Loucy (cell line): ENCODE measurements at regions not wholly inside any gene's neighbourhood (a gene's known extent, or its start where the extent isn't known, plus 50 kb on each side); places are given as distances from the start of the nearest gene placed in this dataset.

Experiments
- H2AFZ ChIP-seq: fragments of 200-600 bp; sonication (generic); 2 replicates; pipeline ENCODE4 v1.6.0; 2016; ENCODE audit warnings: antibody characterized with exemption, mild to moderate bottlenecking, low read length, moderate library complexity
- H3F3A ChIP-seq: fragments of 200-600 bp; 2 replicates; pipeline ENCODE4 v1.6.0; 2016; ENCODE audit warnings: antibody characterized with exemption, low read depth, mild to moderate bottlenecking
- H3K27me3 ChIP-seq: fragments of 200-600 bp; sonication (generic); 2 replicates; pipeline ENCODE4 v1.6.1; 2014; ENCODE audit warnings: low read length, mild to moderate bottlenecking; ENCODE audit not compliant: insufficient read depth, poor library complexity, severe bottlenecking
- H3K36me3 ChIP-seq: fragments of 200-600 bp; sonication (generic); 2 replicates; pipeline ENCODE4 v1.6.1; 2016; ENCODE audit warnings: low read length; ENCODE audit not compliant: insufficient read depth
- H3K4me1 ChIP-seq: fragments of 200-600 bp; sonication (generic); 2 replicates; pipeline ENCODE4 v1.5.1; 2014; ENCODE audit warnings: low read length, mild to moderate bottlenecking; ENCODE audit not compliant: insufficient read depth, poor library complexity, severe bottlenecking
- H3K4me2 ChIP-seq: fragments of 200-600 bp; sonication (generic); 2 replicates; pipeline ENCODE4 v1.6.0; 2014; ENCODE audit warnings: antibody characterized with exemption, low read length, low read depth, mild to moderate bottlenecking; ENCODE audit not compliant: poor library complexity, severe bottlenecking
- H3K4me3 ChIP-seq: fragments of 200-600 bp; sonication (generic); 2 replicates; pipeline ENCODE4 v1.5.1; 2014; ENCODE audit warnings: low read length, mild to moderate bottlenecking, mixed read lengths; ENCODE audit not compliant: poor library complexity, severe bottlenecking
- H3K79me2 ChIP-seq: fragments of 200-600 bp; sonication (generic); 2 replicates; pipeline ENCODE4 v1.6.1; 2014; ENCODE audit warnings: low read length; ENCODE audit not compliant: insufficient read depth
- H3K9ac ChIP-seq: fragments of 200-600 bp; sonication (generic); 2 replicates; pipeline ENCODE4 v1.6.0; 2014; ENCODE audit warnings: mild to moderate bottlenecking, low read depth, low read length, moderate library complexity; ENCODE audit not compliant: poor library complexity, severe bottlenecking
- H3K9me2 ChIP-seq: fragments of 200-600 bp; sonication (generic); replicated peaks from 2 replicates; pipeline ENCODE4 v1.6.1; 2016; ENCODE audit warnings: low read depth, low read length, mixed read lengths
- H3K9me3 ChIP-seq: fragments of 200-600 bp; sonication (generic); 2 replicates; pipeline ENCODE4 v1.6.1; 2014; ENCODE audit warnings: mild to moderate bottlenecking, antibody characterized with exemption, low read length, low read depth; ENCODE audit not compliant: insufficient read depth
- H4K20me1 ChIP-seq: fragments of 200-600 bp; sonication (generic); 2 replicates; pipeline ENCODE4 v1.6.0; 2014; ENCODE audit warnings: antibody characterized with exemption, low read length, mild to moderate bottlenecking; ENCODE audit not compliant: insufficient read depth, poor library complexity, severe bottlenecking
- CTCF ChIP-seq: fragments of 200-600 bp; sonication (generic); conservative IDR thresholded peaks from 2 replicates; pipeline ENCODE4 v1.5.1; 2014; ENCODE audit warnings: mild to moderate bottlenecking, antibody characterized with exemption, low read length
- EZH2phosphoT487 ChIP-seq: fragments of 200-600 bp; IDR thresholded peaks from 2 replicates; pipeline ENCODE4 v1.6.1; 2018; ENCODE audit warnings: antibody characterized with exemption, mild to moderate bottlenecking, moderate library complexity, borderline replicate concordance

- Histone ChIP-seq H3K79me2 (no peaks in the 10 kb centered on the region), H3K4me1 (no peaks in the 10 kb centered on the region), H3K9me2 (no peaks in the 10 kb centered on the region), H3K27me3 (no peaks in the 10 kb centered on the region), H3K4me2 (no peak overlapping the region), H3F3A (no peaks in the 10 kb centered on the region), H3K9ac (no peak overlapping the region), H3K9me3 (no peaks in the 10 kb centered on the region), H3K36me3 (no peaks in the 10 kb centered on the region), H4K20me1 (no peaks in the 10 kb centered on the region), H3K4me3 (no peak overlapping the region), H2AFZ (no peak overlapping the region)
- no peak for TF ChIP-seq EZH2phosphoT487
- no peak for TF ChIP-seq CTCF
Measured at GRCh38 chr6:155678361-155678760, 222.7 kb upstream of the NOX3 start.

GRCh38 chr6:155676346-155676745 is 220.7 kb upstream of the NOX3 start:
- Histone ChIP-seq H2AFZ (peak overlapping the region; percentile 89), H3F3A (no peaks in the 10 kb centered on the region), H4K20me1 (no peaks in the 10 kb centered on the region), H3K36me3 (no peaks in the 10 kb centered on the region), H3K9ac (no peak overlapping the region), H3K9me2 (no peaks in the 10 kb centered on the region), H3K4me2 (no peak overlapping the region), H3K27me3 (no peaks in the 10 kb centered on the region), H3K4me1 (no peaks in the 10 kb centered on the region), H3K9me3 (no peaks in the 10 kb centered on the region), H3K4me3 (no peak overlapping the region), H3K79me2 (no peaks in the 10 kb centered on the region)
- TF ChIP-seq EZH2phosphoT487, result no peak
- no peak for TF ChIP-seq CTCF

- H3K9me3 ChIP-seq, result no peaks in the 10 kb centered on the region
- H3K4me3 ChIP-seq, result no peak overlapping the region
- H3K9ac ChIP-seq, result no peak overlapping the region
- H3K4me1 ChIP-seq, result no peaks in the 10 kb centered on the region
- no peak overlapping the region for H3K4me2 ChIP-seq
- H3K36me3 ChIP-seq, result no peaks in the 10 kb centered on the region
- TF ChIP-seq CTCF (no peak), EZH2phosphoT487 (no peak)
- no peaks in the 10 kb centered on the region for H4K20me1 ChIP-seq
- no peaks in the 10 kb centered on the region for H3K27me3 ChIP-seq
- no peak overlapping the region for H2AFZ ChIP-seq
- no peaks in the 10 kb centered on the region for H3K9me2 ChIP-seq
- H3K79me2 ChIP-seq, result no peaks in the 10 kb centered on the region
- H3F3A ChIP-seq, result no peaks in the 10 kb centered on the region
Measured at GRCh38 chr6:155670655-155671054, 215.0 kb upstream of the NOX3 start.
